ENCODE measurements at regions not wholly inside any gene's neighbourhood (a gene's known extent, or its start where the extent isn't known, plus 50 kb on each side); places are given as distances from the start of the nearest gene placed in this dataset.

DNA sequence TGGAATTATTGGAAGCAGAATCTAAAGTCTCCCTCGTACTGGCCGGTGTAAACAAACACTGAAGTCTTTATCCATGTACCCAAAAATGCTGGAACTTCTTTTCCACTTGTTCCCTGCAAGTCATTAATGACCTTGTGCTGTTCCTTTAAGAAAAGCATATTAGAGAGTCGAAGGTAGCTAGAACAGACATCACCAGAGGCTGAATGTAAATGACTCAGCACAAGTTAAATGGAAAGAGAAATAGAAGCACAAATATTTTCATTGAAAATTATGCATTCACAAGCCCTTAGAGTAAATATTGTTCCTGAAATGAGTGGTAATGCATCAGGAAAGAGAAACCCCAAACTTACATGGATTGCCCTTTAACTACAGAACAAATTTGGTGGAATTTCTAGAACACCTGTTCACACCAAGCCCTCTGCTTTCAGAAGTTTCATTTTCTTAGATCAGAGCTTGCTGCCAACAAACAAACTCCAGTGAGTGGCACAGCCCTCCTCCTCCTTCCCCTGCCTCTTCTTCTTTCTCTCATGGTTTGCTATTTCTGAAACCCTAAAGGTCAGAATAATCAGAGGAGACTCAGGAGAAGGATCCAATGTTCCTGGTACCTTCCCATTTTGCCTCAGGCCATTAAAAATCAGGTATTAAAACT is 264.3 kb downstream of the TXNL1 start:
- no peak for DNase-seq

DNA sequence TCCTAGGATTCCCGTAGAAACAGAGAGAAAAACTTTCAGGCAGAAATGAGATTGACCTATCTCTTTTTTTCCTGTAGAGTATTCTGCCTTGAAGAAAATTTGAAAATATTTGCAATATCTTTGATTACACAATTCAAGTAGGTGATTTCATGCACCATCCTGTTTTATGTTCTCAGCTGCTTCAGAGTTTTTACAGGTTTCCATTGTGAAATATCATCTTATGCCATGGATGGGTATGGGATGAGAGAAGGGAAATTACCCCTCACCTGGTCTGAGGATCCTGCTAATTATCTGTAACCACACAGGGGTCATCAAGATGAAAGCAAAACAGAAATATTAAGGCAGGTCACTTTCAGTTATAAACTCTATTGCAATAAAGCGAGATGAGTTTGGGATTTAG is 264.8 kb downstream of the TXNL1 start:
- DNase-seq, result no peak

- DNase-seq, result no peak
Measured at GRCh38 chr18:56368066-56368465, 270.3 kb downstream of the TXNL1 start.

DNA sequence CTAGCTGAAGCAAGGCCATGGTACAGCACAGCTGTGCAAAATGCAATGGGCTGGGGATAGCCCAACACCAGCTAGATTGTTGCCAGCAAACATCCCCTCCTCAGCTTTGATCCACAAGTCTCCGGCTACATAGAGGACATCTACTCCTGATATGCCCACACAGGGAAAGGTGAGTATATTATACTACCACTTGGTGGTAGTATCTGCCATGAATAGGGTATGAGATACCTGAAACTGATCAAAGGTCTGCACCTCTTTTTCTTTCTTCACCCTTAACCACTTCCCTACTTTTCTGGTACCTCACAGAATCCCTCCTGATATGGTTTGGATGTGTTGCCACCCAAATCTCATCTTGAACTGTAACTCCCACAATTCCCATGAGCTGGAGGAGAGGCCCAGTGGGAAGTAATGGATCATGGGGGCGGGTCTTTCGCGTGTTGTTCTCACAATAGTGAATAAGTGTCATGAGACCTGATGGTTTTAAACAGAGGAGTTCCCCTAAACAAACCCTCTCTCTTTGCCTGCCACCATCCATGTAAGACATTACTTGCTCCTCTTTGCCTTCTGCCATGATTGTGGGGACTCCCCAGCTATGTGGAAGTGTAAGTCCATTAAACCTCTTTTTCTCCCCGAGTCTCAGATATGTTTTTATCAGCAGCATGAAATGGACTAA is 279.6 kb downstream of the TXNL1 start:
- DNase-seq, result no peak

DNA sequence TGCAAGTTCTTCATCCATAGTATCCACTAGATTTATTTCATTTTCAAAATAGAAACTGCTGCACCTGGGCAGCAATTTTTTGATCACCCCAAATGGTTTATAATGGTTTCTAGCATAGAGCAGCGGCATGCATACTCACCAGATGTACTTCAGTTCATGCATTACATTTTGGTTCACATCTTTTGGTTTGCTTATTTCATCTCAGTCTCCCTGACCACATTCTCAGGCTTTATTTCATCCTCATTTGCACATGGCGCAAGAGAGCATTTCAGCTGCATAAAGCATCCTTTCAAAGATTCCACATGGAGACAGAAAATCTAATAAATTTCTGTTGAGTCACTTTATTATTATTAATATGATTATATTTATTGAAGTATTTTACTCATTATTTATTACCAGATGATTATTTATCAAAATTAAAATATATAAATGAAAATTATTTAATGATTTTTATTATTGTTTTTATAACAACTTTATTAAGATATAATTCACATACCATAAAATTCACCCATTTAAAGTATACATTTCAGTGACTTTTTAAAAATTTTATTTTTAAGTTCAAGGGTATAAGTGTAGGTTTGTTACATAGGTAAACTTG is 284.6 kb downstream of the TXNL1 start:
- no peak for DNase-seq

- DNase-seq, result no peak
Measured at GRCh38 chr18:56351911-56352500, 286.4 kb downstream of the TXNL1 start.

GRCh38 chr18:56337507-56337906 is 300.9 kb downstream of the TXNL1 start:
- DNase-seq, result no peak

- DNase-seq, result no peak
Measured at GRCh38 chr18:56333839-56334238, 304.6 kb downstream of the TXNL1 start.

- DNase-seq, result no peak
Measured at GRCh38 chr18:56333146-56333545, 305.2 kb downstream of the TXNL1 start.

DNA sequence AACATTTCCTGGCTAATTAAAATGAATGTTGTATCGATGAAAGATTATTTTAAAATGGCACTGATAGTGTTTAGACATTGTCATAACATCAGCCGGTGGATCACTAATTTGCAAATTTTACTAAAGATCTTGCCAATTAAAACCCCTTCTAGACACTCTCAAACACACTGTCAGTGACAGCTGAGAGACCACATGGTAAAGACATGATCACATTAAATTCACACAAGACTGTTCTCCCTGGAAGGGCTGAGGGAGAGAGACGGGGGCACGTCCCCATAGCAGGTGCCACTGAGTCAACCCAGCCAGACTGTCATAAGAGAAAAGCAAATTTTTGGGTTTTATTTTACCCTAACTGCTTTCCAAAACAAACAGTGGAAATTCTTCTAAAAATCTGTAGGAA is 306.0 kb downstream of the TXNL1 start:
- DNase-seq, result no peak

DNA sequence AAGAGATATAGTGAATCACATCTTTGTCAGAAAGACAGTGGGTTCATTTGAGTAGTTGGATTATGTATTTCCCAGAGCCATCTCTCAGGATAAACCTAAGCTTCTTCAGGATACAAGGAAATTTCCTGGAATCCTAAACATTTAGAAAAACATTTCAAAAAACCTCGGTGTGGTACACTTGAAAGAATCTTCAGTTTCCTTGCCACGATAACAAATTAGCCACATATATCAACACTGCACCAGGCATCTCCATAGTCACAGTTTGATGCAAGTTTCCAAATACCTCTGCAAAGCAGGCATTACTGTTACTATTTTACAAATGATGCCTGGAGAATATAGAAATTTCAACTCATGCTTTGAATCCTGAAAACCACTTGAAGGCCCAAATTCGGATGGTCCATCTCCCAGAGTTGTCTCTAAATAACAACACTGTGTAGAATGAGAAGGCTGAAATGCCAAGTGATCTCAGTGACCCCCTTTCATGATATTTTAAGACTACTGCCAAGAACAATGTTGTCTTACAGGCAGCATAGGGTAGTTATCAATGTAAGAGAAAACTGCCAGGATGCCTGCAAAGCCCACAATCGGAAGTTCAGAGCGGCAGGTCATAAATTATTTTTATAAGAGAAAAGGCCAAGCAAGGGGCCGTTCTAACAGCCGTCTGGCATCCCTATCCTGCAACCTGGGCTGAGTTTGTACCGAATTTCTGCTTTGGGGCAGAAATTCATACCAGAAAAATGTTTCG is 307.9 kb downstream of the TXNL1 start:
- DNase-seq, result no peak

GRCh38 chr18:56329536-56329935 is 308.9 kb downstream of the TXNL1 start:
- no peak for DNase-seq

- DNase-seq, result no peak
Measured at GRCh38 chr18:56327191-56327885, 311.1 kb downstream of the TXNL1 start.

DNA sequence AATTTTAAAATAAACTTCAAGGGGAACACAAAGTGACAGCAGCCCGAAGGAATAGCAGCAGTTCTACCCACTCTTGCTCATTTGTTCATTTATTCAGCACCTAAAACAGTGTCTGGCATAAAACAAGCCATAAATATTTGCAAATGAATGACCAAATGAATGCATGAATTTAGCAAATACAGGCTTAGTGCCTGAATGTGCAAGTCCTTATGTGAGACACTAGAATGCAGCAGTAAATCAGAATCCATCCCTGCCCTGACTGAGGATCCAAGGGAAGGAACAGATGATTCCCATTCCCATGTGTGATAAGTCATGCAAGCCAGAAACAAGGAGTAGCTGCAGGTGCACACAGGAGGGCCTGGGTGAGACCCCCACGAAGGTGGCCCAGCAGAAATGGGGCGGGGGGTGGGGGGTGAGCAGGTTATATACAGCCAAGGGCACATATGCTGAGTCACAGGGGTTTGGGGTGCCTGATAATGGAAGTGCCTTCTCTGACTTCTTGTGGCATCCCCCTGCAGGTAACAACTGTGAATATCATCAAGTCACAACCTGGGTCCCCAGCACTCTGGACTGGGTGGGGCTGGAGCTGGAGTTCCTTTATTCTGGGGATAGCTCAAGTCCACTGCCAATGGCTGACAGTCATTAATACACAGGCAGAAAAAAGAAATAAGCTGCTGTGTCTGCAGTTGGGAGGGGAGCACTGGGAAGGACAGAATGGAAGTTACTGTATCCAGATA is 311.9 kb downstream of the TXNL1 start:
- no peak for DNase-seq

DNA sequence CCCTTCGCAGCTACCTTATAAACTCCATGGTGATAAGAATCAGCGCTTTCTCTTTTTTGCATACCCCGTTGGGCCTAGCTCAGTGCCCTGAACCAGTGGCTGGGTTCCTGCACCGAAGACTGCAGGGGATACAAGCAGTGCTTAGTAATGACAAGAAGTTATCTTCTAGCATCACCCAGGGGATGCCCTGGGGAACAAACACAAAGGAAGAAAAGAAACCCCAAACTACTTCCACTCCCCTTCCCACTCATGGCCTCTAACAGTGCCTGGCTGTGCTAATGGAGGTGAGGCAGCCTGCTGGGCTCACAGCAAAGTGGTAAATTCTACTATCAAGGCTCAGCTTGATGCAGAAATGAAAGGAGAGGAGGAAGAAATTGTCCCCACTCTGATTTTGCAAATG is 314.7 kb downstream of the TXNL1 start:
- DNase-seq, result no peak

- DNase-seq, result no peak
Measured at GRCh38 chr18:56322406-56322805, 316.0 kb downstream of the TXNL1 start.

GRCh38 chr18:56321470-56321869 is 316.9 kb downstream of the TXNL1 start:
- DNase-seq, result no peak

DNA sequence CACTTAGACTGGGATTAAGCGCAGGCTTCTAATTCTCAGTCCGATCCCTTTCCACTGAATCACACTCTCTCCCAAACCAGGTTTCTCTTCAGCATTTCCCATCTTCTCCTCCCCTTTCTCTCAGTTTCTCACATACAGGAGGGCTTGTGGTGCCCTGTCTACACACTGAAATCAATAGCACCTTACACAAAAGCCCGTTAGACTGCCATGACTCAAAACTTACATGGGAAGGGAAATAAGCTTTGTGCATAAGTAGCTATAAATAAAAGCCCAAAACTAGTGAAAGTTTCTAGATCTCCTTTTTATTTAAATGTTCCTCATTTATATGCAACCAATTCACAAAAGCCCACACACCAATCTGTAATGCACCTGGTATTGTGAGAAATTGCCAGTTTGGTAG is 318.4 kb downstream of the TXNL1 start:
- no peak for DNase-seq

- DNase-seq, result no peak
Measured at GRCh38 chr18:56316727-56317126, 321.7 kb downstream of the TXNL1 start.

GRCh38 chr18:56315363-56315762 is 323.0 kb downstream of the TXNL1 start:
- DNase-seq, result no peak

GRCh38 chr18:56314396-56314795 is 324.0 kb downstream of the TXNL1 start:
- DNase-seq, result no peak

All from NCI-H2107 (cell line).